ENCODE measurements at regions not wholly inside any gene's neighbourhood (a gene's known extent, or its start where the extent isn't known, plus 50 kb on each side); places are given as distances from the start of the nearest gene placed in this dataset.

GRCh38 chr2:149901231-149901859, 313.8 kb upstream of the MMADHC start:
- Histone ChIP-seq H3K9me3 (no peaks in the 10 kb centered on the region), H3K4me3 (ENCODE audit: low read depth, low read length) (no peak overlapping the region), H3K4me1 (no peaks in the 10 kb centered on the region), H3K36me3 (no peaks in the 10 kb centered on the region), H3K27me3 (no peaks in the 10 kb centered on the region)
- TF ChIP-seq CTCF (IDR thresholded peaks at IDR 0.05; ENCODE audit: low read depth, low read length): no peak
- no peak for DNase-seq

GRCh38 chr2:149899390-149899789, 311.8 kb upstream of the MMADHC start:
- DNase-seq: no peak
- TF ChIP-seq CTCF (IDR thresholded peaks at IDR 0.05; ENCODE audit: low read depth, low read length): no peak
- no peaks in the 10 kb centered on the region for H3K9me3 ChIP-seq
- H3K4me3 ChIP-seq (ENCODE audit: low read depth, low read length): no peak overlapping the region
- H3K36me3 ChIP-seq: no peaks in the 10 kb centered on the region
- H3K4me1 ChIP-seq: no peaks in the 10 kb centered on the region
- H3K27me3 ChIP-seq: no peaks in the 10 kb centered on the region

GRCh38 chr2:149894760-149895159, 307.2 kb upstream of the MMADHC start:
- H3K36me3 ChIP-seq: no peaks in the 10 kb centered on the region
- no peaks in the 10 kb centered on the region for H3K4me1 ChIP-seq
- H3K9me3 ChIP-seq: no peaks in the 10 kb centered on the region
- TF ChIP-seq CTCF (IDR thresholded peaks at IDR 0.05; ENCODE audit: low read depth, low read length): no peak
- H3K4me3 ChIP-seq (ENCODE audit: low read depth, low read length): no peak overlapping the region
- DNase-seq: no peak
- no peaks in the 10 kb centered on the region for H3K27me3 ChIP-seq

GRCh38 chr2:149894226-149894625, 306.7 kb upstream of the MMADHC start:
- Histone ChIP-seq H3K27me3 (no peaks in the 10 kb centered on the region), H3K4me3 (ENCODE audit: low read depth, low read length) (no peak overlapping the region), H3K36me3 (no peaks in the 10 kb centered on the region), H3K9me3 (no peaks in the 10 kb centered on the region), H3K4me1 (no peaks in the 10 kb centered on the region)
- TF ChIP-seq CTCF (IDR thresholded peaks at IDR 0.05; ENCODE audit: low read depth, low read length): no peak
- DNase-seq: no peak

- no peaks in the 10 kb centered on the region for H3K4me1 ChIP-seq
- no peak for DNase-seq
- H3K9me3 ChIP-seq: no peaks in the 10 kb centered on the region
- H3K36me3 ChIP-seq: no peaks in the 10 kb centered on the region
- no peaks in the 10 kb centered on the region for H3K27me3 ChIP-seq
- no peak overlapping the region for H3K4me3 ChIP-seq (ENCODE audit: low read depth, low read length)
- no peak for TF ChIP-seq CTCF (IDR thresholded peaks at IDR 0.05; ENCODE audit: low read depth, low read length)
Observed at GRCh38 chr2:149892563-149892962, 305.0 kb upstream of the MMADHC start.

- H3K4me1 ChIP-seq: no peaks in the 10 kb centered on the region
- H3K36me3 ChIP-seq: no peaks in the 10 kb centered on the region
- no peak for DNase-seq
- no peak overlapping the region for H3K4me3 ChIP-seq (ENCODE audit: low read depth, low read length)
- H3K9me3 ChIP-seq: no peaks in the 10 kb centered on the region
- no peaks in the 10 kb centered on the region for H3K27me3 ChIP-seq
- TF ChIP-seq CTCF (IDR thresholded peaks at IDR 0.05; ENCODE audit: low read depth, low read length): no peak
Observed at GRCh38 chr2:149885946-149886345, 298.4 kb upstream of the MMADHC start.

Data from BE2C (cell line).